ENCODE measurements at regions not wholly inside any gene's neighbourhood (a gene's known extent, or its start where the extent isn't known, plus 50 kb on each side); places are given as distances from the start of the nearest gene placed in this dataset.
A peak's percentile ranks its signal among the peaks of the same experiment; 100 is the strongest.
"Not testable (repeated sequence)": the region's sequence is repeated elsewhere in the genome, so short reads cannot be mapped to it uniquely, and the experiment has no call there.

DNA sequence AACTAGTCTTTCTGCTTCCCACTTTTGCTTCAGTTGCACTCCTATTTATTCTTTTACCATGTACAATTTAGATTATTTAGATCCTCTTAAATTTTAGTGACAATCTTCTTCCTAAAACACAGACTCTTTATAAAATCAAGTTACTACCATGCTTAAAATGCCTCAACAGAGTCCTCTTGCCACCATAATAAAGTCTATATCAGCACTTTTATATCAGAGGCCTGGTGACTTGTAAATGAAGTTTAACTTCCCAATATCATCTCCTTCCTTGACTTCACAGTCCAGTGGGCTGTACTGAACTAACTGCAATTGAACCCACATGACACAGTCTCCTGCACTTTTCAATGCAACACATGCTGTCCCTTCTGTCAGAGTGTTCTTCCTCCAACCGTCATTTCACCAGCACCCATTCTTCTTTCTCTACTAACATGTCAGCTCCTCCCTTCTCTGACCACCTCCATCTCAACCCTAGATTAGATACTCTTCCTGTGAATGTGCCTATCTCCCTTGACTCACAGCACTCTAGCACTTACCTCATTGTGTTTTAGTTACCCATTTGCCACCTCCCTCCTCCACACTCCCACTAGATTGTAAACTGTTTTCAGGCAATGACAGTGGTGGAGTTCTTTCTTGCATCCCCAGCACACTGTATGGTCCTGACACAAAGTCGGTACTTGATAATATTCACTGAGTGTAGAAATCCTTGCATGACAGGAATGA, 414.9 kb downstream of the SATB2 start:
- no peak overlapping the region for H3K4me3 ChIP-seq
- TF ChIP-seq CTCF (IDR thresholded peaks at IDR 0.05), result no peak
- no peaks in the 10 kb centered on the region for H3K27me3 ChIP-seq
- intact Hi-C loops (cut with DNase I), result no loop called here
- H3K9me3 ChIP-seq, result no peaks in the 10 kb centered on the region
- DNase-seq, result no peak
- ATAC-seq, result no peak
- H3K27ac ChIP-seq, result no peak overlapping the region
- H3K4me1 ChIP-seq, result no peaks in the 10 kb centered on the region
- no peaks in the 10 kb centered on the region for H3K36me3 ChIP-seq

DNA sequence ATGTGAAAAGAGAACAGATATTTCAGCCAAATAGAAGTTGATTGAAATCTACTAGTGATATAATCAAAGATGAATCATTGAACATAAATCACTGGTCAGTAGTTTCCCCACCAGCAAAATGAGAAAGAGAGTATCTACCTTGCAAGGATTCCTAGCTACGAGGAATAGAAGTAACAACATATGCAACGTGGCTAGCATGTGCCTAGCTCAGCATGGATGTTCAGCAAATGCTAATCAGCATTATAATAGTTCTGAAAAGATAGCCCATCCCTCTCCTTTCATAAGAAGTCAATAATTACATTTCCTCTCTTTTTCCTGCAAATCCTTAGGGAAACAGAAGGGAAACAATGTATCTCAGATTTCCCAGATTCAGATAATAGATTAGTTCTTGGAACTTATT, 417.2 kb downstream of the SATB2 start:
- DNase-seq, result no peak
- Histone ChIP-seq H3K4me3 (no peak overlapping the region), H3K27me3 (no peaks in the 10 kb centered on the region), H3K9me3 (no peaks in the 10 kb centered on the region), H3K27ac (no peak overlapping the region), H3K36me3 (no peaks in the 10 kb centered on the region), H3K4me1 (no peaks in the 10 kb centered on the region)
- intact Hi-C loops (cut with DNase I), result no loop called here
- ATAC-seq, result no peak
- no peak for TF ChIP-seq CTCF (IDR thresholded peaks at IDR 0.05)

DNA sequence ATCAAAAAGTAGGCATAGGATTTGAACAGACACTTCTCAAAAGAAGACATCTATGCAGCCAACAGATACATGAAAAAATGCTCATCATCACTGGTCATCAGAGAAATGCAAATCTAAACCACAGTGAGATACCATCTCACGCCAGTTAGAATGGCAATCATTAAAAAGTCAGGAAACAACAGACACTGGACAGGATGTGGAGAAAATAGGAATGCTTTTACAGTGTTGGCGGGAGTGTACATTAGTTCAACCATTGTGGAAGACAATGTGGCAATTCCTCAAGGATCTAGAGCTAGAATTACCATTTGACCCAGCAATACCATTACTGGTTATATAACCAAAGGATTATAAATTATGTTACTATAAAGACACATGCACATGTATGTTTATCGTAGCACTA, 424.0 kb downstream of the SATB2 start:
- H3K9me3 ChIP-seq; ATAC-seq; H3K27ac ChIP-seq; H3K27me3 ChIP-seq; intact Hi-C loops (cut with DNase I); H3K4me3 ChIP-seq; H3K36me3 ChIP-seq; H3K4me1 ChIP-seq; DNase-seq: not testable (repeated sequence)

DNA sequence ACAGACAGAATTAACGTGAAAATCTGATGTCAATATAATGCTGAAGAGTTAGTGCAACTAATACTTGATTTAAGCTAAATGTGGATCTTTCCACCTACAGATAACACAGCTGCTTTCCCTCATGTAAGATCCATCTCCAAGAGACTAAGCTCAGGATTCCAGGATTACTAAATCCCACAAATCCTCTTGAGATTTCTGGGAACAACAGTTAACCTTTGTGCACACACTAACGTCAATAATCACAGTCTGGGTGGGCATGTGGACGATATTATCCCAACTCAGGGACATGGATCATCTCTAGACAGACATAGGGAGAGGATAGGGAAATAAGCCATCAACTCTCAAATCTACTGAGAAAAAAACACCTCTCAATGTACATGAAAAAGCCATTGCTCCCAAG, 432.6 kb downstream of the SATB2 start:
- H3K4me1 ChIP-seq, result no peaks in the 10 kb centered on the region
- intact Hi-C loops (cut with DNase I), result no loop called here
- no peak for DNase-seq
- H3K27me3 ChIP-seq, result no peaks in the 10 kb centered on the region
- no peak for ATAC-seq
- no peak overlapping the region for H3K27ac ChIP-seq
- no peak for TF ChIP-seq CTCF (IDR thresholded peaks at IDR 0.05)
- no peaks in the 10 kb centered on the region for H3K36me3 ChIP-seq
- no peaks in the 10 kb centered on the region for H3K9me3 ChIP-seq
- no peak overlapping the region for H3K4me3 ChIP-seq

GRCh38 chr2:199024224-199024623, 433.5 kb downstream of the SATB2 start:
- intact Hi-C loops (cut with DNase I), result no loop called here
- no peak for TF ChIP-seq CTCF (IDR thresholded peaks at IDR 0.05)
- no peak overlapping the region for H3K27ac ChIP-seq
- H3K27me3 ChIP-seq, result no peaks in the 10 kb centered on the region
- no peak overlapping the region for H3K4me3 ChIP-seq
- no peaks in the 10 kb centered on the region for H3K9me3 ChIP-seq
- ATAC-seq (no peak), DNase-seq (no peak)
- H3K4me1 ChIP-seq, result no peaks in the 10 kb centered on the region
- no peaks in the 10 kb centered on the region for H3K36me3 ChIP-seq

- Histone ChIP-seq H3K27ac (no peak overlapping the region), H3K36me3 (no peaks in the 10 kb centered on the region), H3K4me1 (no peaks in the 10 kb centered on the region), H3K9me3 (no peaks in the 10 kb centered on the region), H3K27me3 (no peaks in the 10 kb centered on the region), H3K4me3 (no peak overlapping the region)
- ATAC-seq (peak; percentile 37), DNase-seq (no peak)
- peak; percentile 35 for TF ChIP-seq CTCF (IDR thresholded peaks at IDR 0.05)
- intact Hi-C loops (cut with DNase I), result no loop called here
Measured at GRCh38 chr2:199019898-199020507, 437.7 kb downstream of the SATB2 start.
